ENCODE measurements at regions not wholly inside any gene's neighbourhood (a gene's known extent, or its start where the extent isn't known, plus 50 kb on each side); places are given as distances from the start of the nearest gene placed in this dataset.

- no peaks in the 10 kb centered on the region for H3K36me3 ChIP-seq
- H3K27ac ChIP-seq, result no peak overlapping the region
- H3K9me3 ChIP-seq, result no peaks in the 10 kb centered on the region
- H3K4me3 ChIP-seq, result no peak overlapping the region
- no peak for DNase-seq
- no peaks in the 10 kb centered on the region for H3K27me3 ChIP-seq
- no peaks in the 10 kb centered on the region for H3K4me1 ChIP-seq
- TF ChIP-seq CTCF (IDR thresholded peaks at IDR 0.05) (no peak), POLR2A (IDR thresholded peaks at IDR 0.05) (no peak)
Observed at GRCh38 chr4:42786350-42787078, 106.0 kb upstream of the GRXCR1 start.

- DNase-seq, result no peak
- H3K9me3 ChIP-seq, result no peaks in the 10 kb centered on the region
- H3K4me3 ChIP-seq, result no peak overlapping the region
- no peaks in the 10 kb centered on the region for H3K27me3 ChIP-seq
- TF ChIP-seq CTCF (IDR thresholded peaks at IDR 0.05), result no peak
- TF ChIP-seq POLR2A (IDR thresholded peaks at IDR 0.05), result no peak
- H3K4me1 ChIP-seq, result no peaks in the 10 kb centered on the region
- H3K27ac ChIP-seq, result no peak overlapping the region
- H3K36me3 ChIP-seq, result no peaks in the 10 kb centered on the region
Observed at GRCh38 chr4:42785817-42786216, 106.7 kb upstream of the GRXCR1 start.

- no peaks in the 10 kb centered on the region for H3K9me3 ChIP-seq
- H3K4me1 ChIP-seq, result no peaks in the 10 kb centered on the region
- no peak overlapping the region for H3K4me3 ChIP-seq
- TF ChIP-seq POLR2A (IDR thresholded peaks at IDR 0.05) (no peak), CTCF (IDR thresholded peaks at IDR 0.05) (no peak)
- no peaks in the 10 kb centered on the region for H3K27me3 ChIP-seq
- no peak for DNase-seq
- H3K27ac ChIP-seq, result no peak overlapping the region
- H3K36me3 ChIP-seq, result no peaks in the 10 kb centered on the region
Observed at GRCh38 chr4:42781315-42781714, 111.2 kb upstream of the GRXCR1 start.

- H3K4me1 ChIP-seq, result no peaks in the 10 kb centered on the region
- H3K36me3 ChIP-seq, result no peaks in the 10 kb centered on the region
- H3K4me3 ChIP-seq, result no peak overlapping the region
Observed at GRCh38 chr4:42778349-42778748, 114.2 kb upstream of the GRXCR1 start.

GRCh38 chr4:42768125-42768748, 111.3 kb upstream of the ATP8A1 start:
- no peaks in the 10 kb centered on the region for H3K9me3 ChIP-seq
- H3K4me3 ChIP-seq, result no peak overlapping the region
- no peaks in the 10 kb centered on the region for H3K4me1 ChIP-seq
- no peaks in the 10 kb centered on the region for H3K36me3 ChIP-seq
- no peak for DNase-seq
- no peak overlapping the region for H3K27ac ChIP-seq
- no peaks in the 10 kb centered on the region for H3K27me3 ChIP-seq
- TF ChIP-seq CTCF (IDR thresholded peaks at IDR 0.05), result no peak
- TF ChIP-seq POLR2A (IDR thresholded peaks at IDR 0.05), result no peak

More at GRCh38 chr4:42778349-42778748, 114.2 kb upstream of the GRXCR1 start:
- TF ChIP-seq CTCF (IDR thresholded peaks at IDR 0.05), result no peak
- no peak for TF ChIP-seq POLR2A (IDR thresholded peaks at IDR 0.05)
- Histone ChIP-seq H3K9me3 (no peaks in the 10 kb centered on the region), H3K27ac (no peak overlapping the region), H3K27me3 (no peaks in the 10 kb centered on the region)
- DNase-seq, result no peak

All from Peyer's patch (tissue), 4 donors.